ENCODE measurements at regions not wholly inside any gene's neighbourhood (a gene's known extent, or its start where the extent isn't known, plus 50 kb on each side); places are given as distances from the start of the nearest gene placed in this dataset.

GRCh38 chr11:19313140-19313539, 72.4 kb upstream of the E2F8 start:
- no peak overlapping the region for H3K4me3 ChIP-seq
- 57% methylated on average over 1 of the region's 1 CpG; no CpG with 5 or more reads in 1 of the 2 donors for WGBS, 2 donors (ENCODE audit: low coverage in 1 of 2)
- H3K9me3 ChIP-seq = no peaks in the 10 kb centered on the region
- H3K27me3 ChIP-seq = no peaks in the 10 kb centered on the region
- intact Hi-C loops (cut with DNase I; ENCODE audit: low total_unique reads) (no loop called here), in situ Hi-C loops (cut with MboI; ENCODE audit: low pct_ligation_motif_present in 1 of 4, low pct_unique_long_range_greater_than_20kb in 1 of 4, low sequenced_read_pairs in 3 of 4) (loop anchor here in 3 of 4 donors (10.0 to 25.0 kb wide), 3 partner anchors 224 to 424 kb away; no protein-coding TSS in a partner anchor)
- DNase-seq = no peak
- H3K27ac ChIP-seq = no peak overlapping the region
- H3K4me1 ChIP-seq = peaks cover 0 to 11% (median 8%) of the 10 kb centered on the region in 4 donors
- H3K36me3 ChIP-seq = no peaks in the 10 kb centered on the region
- TF ChIP-seq POLR2A (IDR thresholded peaks at IDR 0.05) (no peak), EP300 (IDR thresholded peaks at IDR 0.05; ENCODE audit: low read depth) (no peak), POLR2AphosphoS5 (IDR thresholded peaks at IDR 0.05) (no peak), CTCF (IDR thresholded peaks at IDR 0.05) (no peak)

GRCh38 chr11:19311308-19312030, 70.7 kb upstream of the E2F8 start:
- in situ Hi-C loops (cut with MboI; ENCODE audit: low pct_ligation_motif_present in 1 of 4, low pct_unique_long_range_greater_than_20kb in 1 of 4, low sequenced_read_pairs in 3 of 4) = loop anchor here in 3 of 4 donors (10.0 to 25.0 kb wide), 3 partner anchors 226 to 426 kb away; no protein-coding TSS in a partner anchor
- peaks cover under 1 to 12% (median under 1%) of the 10 kb centered on the region in 4 donors for H3K4me1 ChIP-seq
- no peaks in the 10 kb centered on the region for H3K9me3 ChIP-seq
- H3K27me3 ChIP-seq = no peaks in the 10 kb centered on the region
- DNase-seq = peak; percentile 74
- WGBS, 2 donors (ENCODE audit: low coverage in 1 of 2) = 0 to 19% methylated on average over 1 to 3 of the region's 3 CpGs
- no peak overlapping the region for H3K27ac ChIP-seq
- H3K4me3 ChIP-seq = no peak overlapping the region
- intact Hi-C loops (cut with DNase I; ENCODE audit: low total_unique reads) = loop anchor here (2.0 kb wide), 1 partner anchor 241 kb away; no protein-coding TSS in a partner anchor
- TF ChIP-seq CTCF (IDR thresholded peaks at IDR 0.05) (peak; percentile 65 to 80 (median 75)), POLR2A (IDR thresholded peaks at IDR 0.05) (no peak)
- no peaks in the 10 kb centered on the region for H3K36me3 ChIP-seq

GRCh38 chr11:19307498-19307897, 66.8 kb upstream of the E2F8 start:
- in situ Hi-C loops (cut with MboI; ENCODE audit: low pct_ligation_motif_present in 1 of 4, low pct_unique_long_range_greater_than_20kb in 1 of 4, low sequenced_read_pairs in 3 of 4) (loop anchor here in 2 of 4 donors (25.0 kb wide), 2 partner anchors 230 to 430 kb away; no protein-coding TSS in a partner anchor), intact Hi-C loops (cut with DNase I; ENCODE audit: low total_unique reads) (no loop called here)
- Histone ChIP-seq H3K9me3 (no peaks in the 10 kb centered on the region), H3K27ac (no peak overlapping the region), H3K4me1 (peaks cover 0 to 13% (median 6%) of the 10 kb centered on the region in 4 donors), H3K4me3 (no peak overlapping the region), H3K27me3 (no peaks in the 10 kb centered on the region), H3K36me3 (no peaks in the 10 kb centered on the region)
- TF ChIP-seq EP300 (IDR thresholded peaks at IDR 0.05; ENCODE audit: low read depth) (no peak), POLR2AphosphoS5 (IDR thresholded peaks at IDR 0.05) (no peak), POLR2A (IDR thresholded peaks at IDR 0.05) (no peak), CTCF (IDR thresholded peaks at IDR 0.05) (no peak)
- WGBS, 2 donors (ENCODE audit: low coverage in 1 of 2) = 63% methylated on average over 6 of the region's 6 CpGs; no CpG with 5 or more reads in 1 of the 2 donors
- DNase-seq = no peak

DNA sequence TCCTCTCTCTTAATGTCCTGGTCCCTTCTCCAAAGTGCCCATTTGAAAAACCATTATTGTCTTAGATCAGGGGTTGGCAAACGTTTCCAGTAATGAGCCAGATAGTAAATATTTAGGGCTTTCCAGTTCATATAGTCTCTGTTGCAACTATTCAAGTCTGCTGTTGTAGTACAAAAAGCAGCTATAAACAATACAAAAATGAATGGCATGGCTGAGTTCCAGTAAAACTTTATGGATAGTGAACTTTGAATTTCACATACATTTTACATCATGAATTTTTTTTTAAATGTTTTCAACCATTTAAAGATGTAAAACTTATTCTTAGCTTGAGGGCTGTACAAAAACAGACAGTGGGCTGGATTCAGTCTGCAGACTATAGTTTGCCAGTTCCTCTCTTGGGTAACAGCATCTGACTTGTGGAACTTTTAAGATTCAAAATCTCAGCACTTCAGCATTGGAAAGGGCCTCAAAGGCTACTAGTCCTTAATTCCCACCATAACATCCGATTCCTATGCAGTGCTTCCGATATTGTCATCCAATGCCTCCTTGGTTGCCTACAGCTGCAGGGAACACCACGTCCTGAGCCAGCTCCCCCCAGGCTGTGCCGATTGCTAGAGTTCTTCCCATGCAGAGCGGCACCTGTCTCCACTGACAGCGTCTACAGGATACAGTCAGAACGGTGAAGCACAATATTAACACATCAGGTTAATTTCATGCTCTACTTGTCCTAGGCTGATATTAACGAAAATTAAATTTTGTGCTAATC, 65.6 kb upstream of the E2F8 start:
- H3K9me3 ChIP-seq = no peaks in the 10 kb centered on the region
- TF ChIP-seq EP300 (IDR thresholded peaks at IDR 0.05; ENCODE audit: low read depth) (no peak), POLR2A (IDR thresholded peaks at IDR 0.05) (no peak), POLR2AphosphoS5 (IDR thresholded peaks at IDR 0.05) (no peak), CTCF (IDR thresholded peaks at IDR 0.05) (no peak)
- no peak overlapping the region for H3K4me3 ChIP-seq
- in situ Hi-C loops (cut with MboI; ENCODE audit: low pct_ligation_motif_present in 1 of 4, low pct_unique_long_range_greater_than_20kb in 1 of 4, low sequenced_read_pairs in 3 of 4) = loop anchor here in 2 of 4 donors (25.0 kb wide), 2 partner anchors 231 to 431 kb away; no protein-coding TSS in a partner anchor
- H3K27ac ChIP-seq = no peak overlapping the region
- no peaks in the 10 kb centered on the region for H3K27me3 ChIP-seq
- intact Hi-C loops (cut with DNase I; ENCODE audit: low total_unique reads) = no loop called here
- no peaks in the 10 kb centered on the region for H3K36me3 ChIP-seq
- 52 to 57% methylated on average over 5 to 9 of the region's 9 CpGs for WGBS, 2 donors (ENCODE audit: low coverage in 1 of 2)
- H3K4me1 ChIP-seq = peaks cover 0 to 9% (median 6%) of the 10 kb centered on the region in 4 donors
- DNase-seq = no peak

Measured in transverse colon (tissue), 4 donors.